ENCODE measurements at regions not wholly inside any gene's neighbourhood (a gene's known extent, or its start where the extent isn't known, plus 50 kb on each side); places are given as distances from the start of the nearest gene placed in this dataset.

DNA sequence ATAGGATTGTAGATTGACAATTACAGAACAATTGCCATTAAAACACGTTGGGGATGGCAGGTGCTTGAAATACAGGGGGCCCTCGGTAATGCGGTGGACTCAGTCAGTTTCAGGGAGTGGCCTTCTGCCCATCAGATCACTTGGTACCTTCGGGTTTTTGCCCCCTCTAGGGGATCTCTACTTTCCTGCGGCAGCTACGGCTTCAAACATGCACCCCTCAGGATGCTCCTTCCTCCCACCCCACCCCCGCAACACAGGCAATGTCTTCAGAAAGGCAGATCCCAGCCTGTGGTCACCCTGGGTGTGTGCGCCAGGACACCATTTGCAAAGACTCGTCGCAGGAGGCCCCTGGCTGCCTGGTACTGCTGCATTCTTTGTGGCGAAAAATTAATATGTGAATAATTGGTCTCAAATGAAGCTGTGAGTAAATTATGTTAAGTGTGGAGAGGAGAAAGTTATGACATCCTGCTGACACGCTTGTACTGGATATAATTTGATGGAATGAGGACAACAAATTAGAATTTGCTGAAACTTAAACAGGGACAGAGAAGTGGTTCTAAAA lies 431.0 kb upstream of the MKI67 start:
- H3K4me1 Mint-ChIP-seq: peaks cover 4% of the 10 kb centered on the region
- H3K36me3 Mint-ChIP-seq (ENCODE audit: low read depth): no peaks in the 10 kb centered on the region
- peak overlapping the region; percentile 13 for H3K27ac Mint-ChIP-seq (ENCODE audit: unreplicated experiment)
- H3K27me3 Mint-ChIP-seq (ENCODE audit: low read depth): no peaks in the 10 kb centered on the region
- peaks cover 3% of the 10 kb centered on the region for H3K9me3 Mint-ChIP-seq
- TF ChIP-seq, protein P1, sequence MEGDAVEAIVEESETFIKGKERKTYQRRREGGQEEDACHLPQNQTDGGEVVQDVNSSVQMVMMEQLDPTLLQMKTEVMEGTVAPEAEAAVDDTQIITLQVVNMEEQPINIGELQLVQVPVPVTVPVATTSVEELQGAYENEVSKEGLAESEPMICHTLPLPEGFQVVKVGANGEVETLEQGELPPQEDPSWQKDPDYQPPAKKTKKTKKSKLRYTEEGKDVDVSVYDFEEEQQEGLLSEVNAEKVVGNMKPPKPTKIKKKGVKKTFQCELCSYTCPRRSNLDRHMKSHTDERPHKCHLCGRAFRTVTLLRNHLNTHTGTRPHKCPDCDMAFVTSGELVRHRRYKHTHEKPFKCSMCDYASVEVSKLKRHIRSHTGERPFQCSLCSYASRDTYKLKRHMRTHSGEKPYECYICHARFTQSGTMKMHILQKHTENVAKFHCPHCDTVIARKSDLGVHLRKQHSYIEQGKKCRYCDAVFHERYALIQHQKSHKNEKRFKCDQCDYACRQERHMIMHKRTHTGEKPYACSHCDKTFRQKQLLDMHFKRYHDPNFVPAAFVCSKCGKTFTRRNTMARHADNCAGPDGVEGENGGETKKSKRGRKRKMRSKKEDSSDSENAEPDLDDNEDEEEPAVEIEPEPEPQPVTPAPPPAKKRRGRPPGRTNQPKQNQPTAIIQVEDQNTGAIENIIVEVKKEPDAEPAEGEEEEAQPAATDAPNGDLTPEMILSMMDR (conservative IDR thresholded peaks at IDR 0.05): no peak
- no peak overlapping the region for H3K4me3 Mint-ChIP-seq
- no peak for DNase-seq (ENCODE audit: low read depth, low spot score)

DNA sequence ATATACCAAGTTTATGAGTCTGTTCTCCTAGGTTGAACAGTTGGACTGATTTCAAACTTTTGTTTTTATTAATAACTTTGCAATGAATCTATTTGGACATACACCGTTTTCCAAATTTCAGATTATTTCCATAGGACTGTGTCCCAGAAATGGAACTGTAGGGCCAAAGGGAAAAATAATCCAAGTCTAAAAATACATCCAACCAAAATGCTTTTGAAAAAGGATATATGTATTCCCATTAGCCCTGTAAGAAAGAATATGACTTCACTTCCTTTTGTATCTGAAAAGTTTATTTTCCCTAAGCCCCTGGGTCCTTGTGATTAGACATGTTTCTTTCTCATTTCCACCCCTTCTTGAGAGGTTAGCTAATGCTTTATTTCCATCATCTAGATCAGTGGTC lies 434.2 kb upstream of the MKI67 start:
- Mint-ChIP-seq H3K27ac (ENCODE audit: unreplicated experiment) (no peak overlapping the region), H3K4me3 (no peak overlapping the region), H3K9me3 (peaks cover 3% of the 10 kb centered on the region), H3K4me1 (peaks cover 4% of the 10 kb centered on the region), H3K27me3 (ENCODE audit: low read depth) (no peaks in the 10 kb centered on the region), H3K36me3 (ENCODE audit: low read depth) (no peaks in the 10 kb centered on the region)
- TF ChIP-seq, protein P1 (conservative IDR thresholded peaks at IDR 0.05): no peak
- no peak for DNase-seq (ENCODE audit: low read depth, low spot score)

DNA sequence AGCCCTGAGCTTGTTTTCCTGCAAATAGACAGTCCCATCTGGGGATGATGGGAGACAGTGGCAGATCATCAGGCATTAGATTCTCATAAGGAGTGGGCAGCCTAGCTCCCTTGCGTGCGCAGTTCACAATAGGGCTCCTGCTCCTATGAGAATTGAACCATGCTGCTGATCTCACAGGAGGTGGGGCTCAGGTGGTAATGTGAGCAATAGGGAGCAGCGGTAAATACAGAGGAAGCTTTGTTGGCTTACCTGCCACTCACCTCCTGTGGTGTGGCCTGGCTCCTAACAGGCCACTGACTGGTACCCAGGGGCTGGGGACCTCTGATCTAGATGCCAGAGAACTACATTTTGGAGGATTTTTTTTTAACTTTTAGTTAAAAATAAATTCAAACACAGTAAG lies 434.8 kb upstream of the MKI67 start:
- H3K27me3 Mint-ChIP-seq (ENCODE audit: low read depth): no peaks in the 10 kb centered on the region
- H3K27ac Mint-ChIP-seq (ENCODE audit: unreplicated experiment): no peak overlapping the region
- DNase-seq (ENCODE audit: low read depth, low spot score): no peak
- H3K4me1 Mint-ChIP-seq: peaks cover 4% of the 10 kb centered on the region
- TF ChIP-seq, protein P1 (conservative IDR thresholded peaks at IDR 0.05): no peak
- H3K4me3 Mint-ChIP-seq: no peak overlapping the region
- H3K9me3 Mint-ChIP-seq: peaks cover 3% of the 10 kb centered on the region
- H3K36me3 Mint-ChIP-seq (ENCODE audit: low read depth): no peaks in the 10 kb centered on the region

DNA sequence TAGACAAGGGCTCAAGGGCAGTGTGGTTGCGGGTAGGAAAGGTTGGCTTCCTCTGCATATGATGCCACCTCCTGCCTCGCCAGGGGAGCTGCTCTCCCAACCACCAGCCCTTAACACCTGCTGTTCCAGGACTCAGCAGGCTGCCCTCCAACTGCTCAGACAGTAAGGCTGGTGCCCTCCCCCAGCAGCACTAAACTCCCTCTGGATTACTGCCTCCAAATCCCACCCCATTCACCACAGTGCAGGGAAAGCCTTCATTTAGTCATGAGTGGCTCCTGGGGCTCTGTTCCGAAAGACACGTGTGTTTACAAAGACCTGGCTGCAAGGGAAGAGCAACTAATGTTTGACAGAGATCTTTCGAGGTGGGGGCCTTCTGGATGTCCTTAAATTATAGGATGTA lies 437.2 kb upstream of the MKI67 start:
- TF ChIP-seq, protein P1 (conservative IDR thresholded peaks at IDR 0.05): no peak
- Mint-ChIP-seq H3K27ac (ENCODE audit: unreplicated experiment) (no peak overlapping the region), H3K27me3 (ENCODE audit: low read depth) (no peaks in the 10 kb centered on the region), H3K36me3 (ENCODE audit: low read depth) (no peaks in the 10 kb centered on the region), H3K9me3 (peaks cover 3% of the 10 kb centered on the region), H3K4me1 (no peaks in the 10 kb centered on the region), H3K4me3 (no peak overlapping the region)
- no peak for DNase-seq (ENCODE audit: low read depth, low spot score)

DNA sequence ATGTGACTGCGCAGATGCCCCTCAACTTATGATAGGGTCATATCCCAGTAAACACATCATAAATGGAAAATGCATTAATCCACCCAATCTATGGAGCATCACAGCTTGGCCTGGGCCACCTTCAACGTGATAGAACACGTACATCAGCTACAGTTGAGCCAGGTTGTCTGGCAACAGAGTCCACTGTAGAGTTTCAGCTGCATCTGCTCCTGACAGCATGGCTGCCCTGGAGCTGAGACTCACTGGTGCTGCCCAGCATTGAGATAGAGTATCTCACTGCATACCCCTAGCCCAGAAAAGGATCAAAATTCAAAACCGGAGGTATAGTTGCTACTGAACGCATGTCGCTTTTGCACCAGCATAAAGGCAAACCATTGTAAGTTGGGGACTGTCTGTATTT lies 437.7 kb upstream of the MKI67 start:
- no peak for DNase-seq (ENCODE audit: low read depth, low spot score)
- no peaks in the 10 kb centered on the region for H3K36me3 Mint-ChIP-seq (ENCODE audit: low read depth)
- peaks cover 4% of the 10 kb centered on the region for H3K4me1 Mint-ChIP-seq
- TF ChIP-seq, protein P1 (conservative IDR thresholded peaks at IDR 0.05): no peak
- peaks cover 3% of the 10 kb centered on the region for H3K9me3 Mint-ChIP-seq
- H3K27ac Mint-ChIP-seq (ENCODE audit: unreplicated experiment): no peak overlapping the region
- H3K4me3 Mint-ChIP-seq: no peak overlapping the region
- no peaks in the 10 kb centered on the region for H3K27me3 Mint-ChIP-seq (ENCODE audit: low read depth)

Data from neural crest cell (in vitro differentiated cells).